Activated CD4-positive, alpha-beta T cell treated with anti-CD3 and anti-CD28 coated beads, Interleukin-2, Interleukin-6, amounts not matched to agents 100 ng/mL and 50 ng/mL, durations not matched to agents 16 hours and 8 hours (primary cell): ENCODE measurements at regions not wholly inside any gene's neighbourhood (a gene's known extent, or its start where the extent isn't known, plus 50 kb on each side); places are given as distances from the start of the nearest gene placed in this dataset.
"Not testable (repeated sequence)": the region's sequence is repeated elsewhere in the genome, so short reads cannot be mapped to it uniquely, and the experiment has no call there.

Experiments used
- DNase-seq: peaks from one replicate; pipeline ENCODE4 v3.0.0-alpha.2; 2020

- no peak for DNase-seq
These were observed 160.3 kb downstream of the PCTP start for GRCh38 chr17:55911186-55911585.

GRCh38 chr17:55925440-55925839 is 174.6 kb downstream of the PCTP start:
- DNase-seq = no peak

DNA sequence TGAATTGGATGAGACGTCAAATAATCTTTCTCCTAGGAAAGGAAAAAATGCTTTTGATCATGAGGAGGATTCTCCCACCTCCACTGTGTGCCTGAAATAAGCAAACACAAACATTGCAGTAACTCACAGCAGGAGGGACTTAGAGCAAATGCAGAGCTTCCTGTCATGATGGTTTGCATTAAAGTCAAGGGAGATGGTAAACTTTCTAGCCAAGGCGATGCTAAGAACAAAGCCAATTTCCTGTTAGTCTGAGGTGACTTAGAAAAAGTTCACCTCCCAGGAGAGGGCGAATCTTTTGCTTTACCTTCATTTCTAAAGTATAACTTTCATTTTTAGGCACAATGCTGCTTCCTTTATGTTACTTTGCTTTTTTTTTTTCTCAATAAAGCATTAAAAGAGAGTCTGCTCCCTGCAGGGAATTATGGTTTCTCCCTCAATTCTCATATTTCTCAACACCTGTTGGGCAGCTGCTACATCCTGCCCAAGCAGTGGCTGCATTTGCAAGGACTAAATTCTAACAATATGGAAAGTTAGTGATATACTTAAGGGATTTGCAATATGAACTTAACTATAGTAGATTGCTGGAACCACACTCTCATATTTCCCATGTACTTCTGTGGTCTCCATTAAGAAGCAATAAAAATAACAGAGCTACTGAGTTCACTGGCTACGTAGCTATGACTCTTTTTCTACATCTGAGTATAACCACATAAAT is 175.6 kb downstream of the PCTP start:
- DNase-seq = no peak

DNA sequence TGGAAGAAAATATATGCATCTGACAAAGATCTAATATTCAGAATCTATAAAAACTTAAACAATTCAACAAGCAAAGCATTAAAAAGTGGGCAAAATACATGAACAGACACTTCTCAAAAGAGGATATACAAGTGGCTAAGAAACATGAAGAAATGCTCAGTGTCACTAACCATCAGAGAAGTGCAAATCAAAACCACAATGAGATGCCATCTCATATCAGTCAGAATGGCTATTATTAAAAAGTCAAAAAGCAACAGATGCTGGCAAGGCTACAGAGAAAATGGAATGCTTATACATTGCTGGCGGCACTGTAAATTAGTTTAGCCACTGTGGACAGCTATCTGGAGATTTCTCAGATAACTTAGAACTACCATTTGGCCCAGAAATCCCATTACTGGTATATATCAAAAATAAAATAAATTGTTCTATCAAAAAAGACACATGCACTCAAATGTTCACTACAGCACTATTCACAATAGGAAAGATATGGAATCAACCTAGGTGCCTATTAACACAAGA is 179.5 kb downstream of the PCTP start:
- no peak for DNase-seq

GRCh38 chr17:55931446-55931845 is 180.6 kb downstream of the PCTP start:
- no peak for DNase-seq

DNA sequence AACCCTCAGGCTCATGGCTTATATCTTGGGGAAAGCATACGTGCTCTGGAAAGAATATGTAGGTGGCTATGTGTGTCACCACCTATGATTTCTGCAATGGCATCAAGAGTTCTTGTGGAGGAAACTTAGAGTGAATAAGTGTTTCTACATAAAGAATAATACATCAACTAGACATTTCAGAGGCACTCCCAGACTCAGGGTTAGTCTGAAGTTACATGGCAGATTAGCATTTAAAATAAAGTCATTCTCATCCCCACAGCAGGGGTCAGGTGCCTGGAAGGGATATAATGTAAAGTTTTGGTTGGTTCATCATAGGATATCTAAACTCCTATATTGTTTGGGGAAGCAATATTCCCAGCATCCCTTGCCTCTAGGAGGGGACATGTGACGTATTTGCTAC is 182.1 kb downstream of the PCTP start:
- no peak for DNase-seq

DNA sequence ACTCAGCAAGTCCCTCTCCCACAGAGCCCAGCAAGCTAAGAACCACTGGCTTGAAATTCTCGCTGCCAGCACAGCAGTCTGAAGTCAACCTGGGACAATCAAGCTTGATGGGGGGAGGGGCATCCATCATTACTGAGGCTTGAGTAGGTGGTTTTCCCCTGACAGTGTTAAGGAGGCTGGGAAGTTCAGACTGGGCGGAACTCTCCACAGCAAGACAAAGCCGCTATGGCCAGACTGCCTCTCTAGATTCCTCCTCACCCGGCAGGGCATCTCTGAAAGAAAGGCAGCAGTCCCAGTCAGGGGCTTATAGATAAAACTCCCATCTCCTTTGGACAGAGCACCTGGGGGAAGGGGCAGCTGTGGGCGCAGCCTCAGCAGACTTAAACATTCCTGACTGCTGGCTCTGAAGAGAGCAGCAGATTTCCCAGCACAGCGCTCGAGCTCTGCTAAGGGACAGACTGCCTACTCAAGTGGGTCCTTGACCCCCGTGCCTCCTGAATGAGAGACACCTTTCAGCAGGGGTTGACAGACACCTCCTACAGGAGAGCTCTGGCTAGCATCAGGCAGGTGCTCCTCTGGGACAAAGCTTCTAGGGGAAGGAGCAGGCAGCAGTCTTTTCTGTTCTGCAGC is 188.4 kb downstream of the PCTP start:
- DNase-seq = not testable (repeated sequence)

DNA sequence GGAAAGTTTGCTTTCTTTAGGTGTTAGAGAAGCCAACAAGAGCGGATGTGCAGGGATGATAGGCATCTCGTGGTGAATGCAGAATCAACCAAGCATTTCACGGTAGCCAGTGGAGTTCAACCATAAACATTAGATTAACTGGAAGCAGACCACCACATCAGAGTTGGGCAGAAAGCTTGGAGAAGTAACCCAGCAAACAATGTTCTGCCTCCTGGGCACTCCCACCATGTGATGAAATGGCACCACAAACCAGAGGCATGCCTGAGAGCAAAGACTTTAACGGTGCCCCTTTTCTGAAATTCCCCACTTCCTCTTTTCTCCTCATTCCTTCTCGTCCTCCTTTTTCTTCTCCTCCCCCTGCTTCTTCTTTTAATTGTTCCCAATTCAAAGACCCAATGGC is 193.5 kb upstream of the ANKFN1 start:
- no peak for DNase-seq

DNA sequence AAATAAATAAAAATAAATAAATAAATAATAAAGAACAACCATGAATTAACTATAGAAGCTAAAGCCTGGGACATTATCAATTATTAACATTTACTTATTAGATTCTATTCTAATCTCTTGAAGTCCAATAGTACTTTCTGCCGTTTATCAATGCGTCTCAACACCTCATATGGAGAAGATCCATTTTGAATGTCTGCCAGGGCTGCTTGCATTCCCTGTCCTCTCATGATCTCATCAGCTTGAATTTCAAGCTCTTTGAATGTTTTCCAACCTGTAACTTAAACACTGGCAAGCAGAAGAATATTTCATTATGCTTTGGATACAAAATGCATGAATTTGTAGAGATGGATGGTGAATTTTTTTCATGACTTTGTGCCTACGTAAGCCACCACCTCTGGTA is 191.9 kb upstream of the ANKFN1 start:
- no peak for DNase-seq

DNA sequence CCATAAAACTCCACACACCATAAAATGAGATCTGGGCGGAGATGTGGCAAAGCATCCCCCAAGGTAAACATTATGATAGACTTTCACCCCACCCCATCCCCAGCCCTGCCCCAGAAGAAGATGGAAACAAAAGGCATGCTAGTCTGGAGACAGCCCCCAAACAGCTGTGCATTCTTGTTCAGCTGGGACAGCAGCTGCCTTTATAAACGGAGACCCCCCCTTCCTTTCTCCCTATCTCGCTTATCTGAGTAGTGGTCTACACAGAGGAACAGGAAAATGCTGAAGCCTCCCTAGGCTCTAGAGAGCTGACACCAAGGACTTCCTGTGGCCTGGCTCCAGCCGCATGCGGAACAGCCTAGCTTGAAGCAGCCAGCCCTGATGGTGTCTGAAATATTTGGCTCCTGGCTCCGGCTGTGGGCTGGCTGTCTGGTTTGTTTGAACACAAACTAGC is 190.3 kb upstream of the ANKFN1 start:
- DNase-seq = no peak

- DNase-seq = no peak
These were observed 189.1 kb upstream of the ANKFN1 start for GRCh38 chr17:55964191-55964590.

DNA sequence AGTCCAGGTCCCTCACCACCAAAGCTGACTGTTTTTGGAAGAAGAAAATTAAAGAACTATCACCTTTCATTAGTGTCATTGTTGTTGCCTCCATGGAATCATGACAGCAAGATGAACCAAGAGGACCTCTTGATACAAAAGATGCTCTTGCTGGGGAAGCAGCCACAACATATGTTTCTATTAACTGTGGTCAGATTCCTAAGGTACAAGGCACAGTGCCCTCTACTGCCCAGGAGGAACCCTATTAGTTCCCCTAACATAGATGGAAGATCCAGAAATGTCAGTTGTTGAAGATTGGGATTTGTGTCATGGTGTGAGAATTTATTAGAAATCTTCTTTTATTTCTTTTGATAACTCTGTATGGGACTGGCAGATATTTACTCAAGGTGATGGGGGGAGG is 188.2 kb upstream of the ANKFN1 start:
- DNase-seq = no peak

GRCh38 chr17:55969562-55970324 is 183.5 kb upstream of the ANKFN1 start:
- DNase-seq = no peak

DNA sequence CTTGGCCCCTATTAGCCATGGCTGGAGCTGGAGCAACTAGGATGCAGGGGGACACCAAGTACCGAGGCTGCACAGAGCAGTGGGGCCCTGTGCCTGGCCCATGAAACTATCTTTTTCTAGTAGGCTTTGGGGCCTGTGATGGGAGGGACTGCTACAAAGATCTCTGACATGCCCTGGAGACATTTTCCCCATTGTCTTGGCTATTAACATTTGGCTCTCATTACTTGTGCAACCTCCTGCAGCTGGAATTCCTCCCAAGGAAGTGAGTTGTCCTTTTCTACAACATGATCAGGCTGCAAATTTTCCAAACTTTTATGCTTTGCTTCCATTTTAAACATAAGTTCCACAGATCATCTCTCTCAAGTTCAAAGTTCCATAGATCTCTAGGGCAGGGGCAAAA is 174.7 kb upstream of the ANKFN1 start:
- DNase-seq = no peak

GRCh38 chr17:55983096-55983495 is 170.2 kb upstream of the ANKFN1 start:
- no peak for DNase-seq

DNA sequence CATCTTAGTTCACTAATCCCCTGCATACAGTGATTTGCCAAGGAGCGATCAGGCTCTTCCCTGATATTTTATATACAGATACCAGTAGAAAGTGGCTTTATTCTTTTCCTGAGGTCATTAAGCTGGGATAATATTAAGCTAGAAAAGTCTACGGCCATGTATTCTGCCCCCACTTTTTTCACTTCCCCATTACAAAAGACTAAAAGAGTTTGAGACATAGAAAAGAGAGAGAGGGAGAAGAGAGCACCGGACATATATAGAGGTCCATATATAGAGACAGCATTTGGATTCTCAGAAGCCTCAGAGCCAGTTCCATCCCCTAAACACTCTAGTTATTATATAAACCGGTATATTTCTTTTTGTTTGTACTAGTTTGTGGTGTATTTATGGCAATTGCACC is 166.5 kb upstream of the ANKFN1 start:
- DNase-seq = no peak

DNA sequence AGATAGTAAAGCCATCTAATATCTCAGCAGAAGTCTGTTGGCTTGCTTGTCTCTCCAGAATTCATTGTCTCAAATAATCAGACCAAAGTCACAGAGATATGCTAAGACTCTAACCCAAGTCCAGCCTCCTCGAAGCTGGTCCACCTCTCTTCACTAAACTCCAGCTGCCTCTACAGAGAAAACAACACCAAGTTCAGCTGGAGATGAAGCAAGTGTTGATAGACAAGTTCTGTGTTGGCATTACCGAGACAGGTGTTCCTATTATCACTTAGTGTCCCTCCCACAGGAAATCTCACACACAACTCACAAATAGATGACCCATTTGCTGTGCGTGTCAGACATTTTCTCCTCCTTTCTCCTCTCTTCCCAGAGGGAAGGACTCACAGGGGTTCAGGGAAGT is 164.4 kb upstream of the ANKFN1 start:
- no peak for DNase-seq

- no peak for DNase-seq
These were observed 162.8 kb upstream of the ANKFN1 start for GRCh38 chr17:55990332-55991006.

GRCh38 chr17:55996826-55997225 is 156.4 kb upstream of the ANKFN1 start:
- no peak for DNase-seq

DNA sequence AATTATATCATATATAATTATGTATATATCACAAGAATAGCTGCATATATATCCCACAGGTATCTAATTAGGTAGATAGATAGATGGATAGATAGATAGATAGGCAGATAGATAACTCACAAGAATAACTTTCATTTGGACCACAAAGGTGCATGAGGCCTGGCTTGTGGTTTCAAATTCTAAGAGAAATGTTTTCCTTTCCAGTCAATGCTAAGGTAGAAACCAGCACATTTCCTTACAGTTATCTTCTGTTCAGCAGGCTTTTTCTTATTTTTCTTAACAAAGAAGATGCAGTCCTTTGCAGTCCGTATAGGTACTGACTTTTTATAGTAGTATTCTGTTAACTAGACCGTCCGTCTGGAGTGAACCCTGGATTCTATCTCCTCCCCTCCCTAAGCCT is 152.9 kb upstream of the ANKFN1 start:
- DNase-seq = no peak

DNA sequence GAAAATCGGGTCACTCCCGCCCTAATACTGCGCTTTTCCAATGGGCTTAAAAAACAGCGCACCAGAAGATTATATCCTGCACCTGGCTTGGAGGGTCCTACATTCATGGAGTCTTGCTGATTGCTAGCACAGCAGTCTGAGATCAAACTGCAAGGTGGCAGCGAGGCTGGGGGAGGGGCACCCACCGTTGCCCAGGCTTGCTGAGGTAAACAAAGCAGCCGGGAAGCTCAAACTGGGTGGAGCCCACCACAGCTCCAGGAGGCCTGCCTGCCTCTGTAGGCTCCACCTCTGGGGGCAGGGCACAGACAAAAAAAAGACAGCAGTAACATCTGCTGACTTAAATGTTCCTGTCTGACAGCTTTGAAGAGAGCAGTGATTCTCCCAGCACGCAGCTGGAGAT is 150.6 kb upstream of the ANKFN1 start:
- not testable (repeated sequence) for DNase-seq

- peak; percentile 20 for DNase-seq
These were observed 143.3 kb upstream of the ANKFN1 start for GRCh38 chr17:56009795-56010651.
